NT2/D1 (cell line): ENCODE measurements at regions not wholly inside any gene's neighbourhood (a gene's known extent, or its start where the extent isn't known, plus 50 kb on each side); places are given as distances from the start of the nearest gene placed in this dataset.

Experiments used
- SUZ12 ChIP-seq: IDR thresholded peaks from 2 replicates; pipeline ENCODE4 v1.6.1; 2011; ENCODE audit not compliant: insufficient read length, insufficient read depth; ENCODE audit errors: extremely low read depth
- YY1 ChIP-seq: IDR thresholded peaks from 2 replicates; pipeline ENCODE4 v1.6.1; 2011; ENCODE audit not compliant: insufficient read length, insufficient read depth
- ZNF274 ChIP-seq: IDR thresholded peaks from 2 replicates; pipeline ENCODE4 v1.6.1; 2011; ENCODE audit warnings: mild to moderate bottlenecking, low read depth, low read length

DNA sequence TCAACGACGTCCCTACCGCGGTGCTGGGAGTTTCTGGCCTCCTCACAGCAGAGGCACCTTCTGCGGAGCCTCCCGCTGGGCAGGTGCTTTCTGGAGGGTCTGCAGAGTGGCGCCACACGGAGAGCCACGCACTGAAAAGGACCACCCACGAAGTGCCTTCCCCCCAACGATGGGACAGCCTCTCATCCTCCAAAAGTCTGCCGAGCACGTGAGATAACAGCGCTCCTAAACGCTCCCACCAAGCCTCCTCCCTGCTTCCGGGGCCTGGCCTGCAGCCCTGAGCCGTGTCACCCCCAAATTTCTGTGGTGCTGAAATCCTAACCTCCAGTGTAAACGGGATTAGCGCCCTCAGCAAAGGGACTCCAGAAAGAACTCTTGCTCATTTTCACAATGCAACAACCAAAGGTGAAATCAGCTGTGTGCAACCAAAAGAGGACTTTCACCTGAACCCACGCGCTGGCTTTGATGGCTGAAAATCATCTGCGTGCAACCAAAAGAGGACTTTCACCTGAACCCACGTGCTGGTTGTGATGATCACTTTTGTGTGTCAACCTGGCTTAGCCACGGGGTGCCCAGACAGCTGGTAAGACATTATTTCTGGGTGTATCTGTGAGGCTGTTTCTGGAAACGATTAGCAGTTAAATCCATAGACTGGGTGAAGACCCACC is 924.6 kb downstream of the BRD1 start:
- no peak for TF ChIP-seq ZNF274
- no peak for TF ChIP-seq YY1
- TF ChIP-seq SUZ12, result no peak
